Panc1 (cell line): ENCODE measurements at regions not wholly inside any gene's neighbourhood (a gene's known extent, or its start where the extent isn't known, plus 50 kb on each side); places are given as distances from the start of the nearest gene placed in this dataset.
"Not testable (repeated sequence)": the region's sequence is repeated elsewhere in the genome, so short reads cannot be mapped to it uniquely, and the experiment has no call there.

Experiments
- ATAC-seq: fragments of 200-7000 bp; cut with Tn5 transposase; 2 replicates; pipeline ENCODE4 v1.9.1; 2020; ENCODE audit warnings: mild to moderate bottlenecking, moderate library complexity
- BruUV-seq: library from RNA; stranded (reverse); fragments of 400-500 nt; replicated peaks from 2 replicates; lab custom pipeline; 2021; lab: Mats Ljungman, UMichigan
- CTCF ChIA-PET: fragments of 300-600 bp; sonication (Branson Sonifier 250); formaldehyde crosslinking; loops from one replicate; lab custom pipeline; 2022; ENCODE audit warnings: antibody characterized with exemption; lab: Charles Lee
- POLR2A ChIA-PET: fragments of 300-600 bp; sonication (Branson Sonifier 250); formaldehyde crosslinking; loops from one replicate; lab custom pipeline; 2022; ENCODE audit warnings: antibody characterized with exemption; lab: Charles Lee
- DNase-seq: peaks from one replicate; pipeline ENCODE4 v3.0.0-alpha.2; 2010; ENCODE audit warnings: low read depth, low spot score
- H3K27ac ChIP-seq: 2 replicates; pipeline ENCODE4 v1.5.1; 2011; ENCODE audit warnings: mild to moderate bottlenecking, low read length, inconsistent platforms
- H3K27me3 ChIP-seq: fragments of 200-500 bp; sonication (Bioruptor generic); 2 replicates; pipeline ENCODE4 v1.6.0; 2014; ENCODE audit warnings: low read length, inconsistent platforms; ENCODE audit not compliant: control insufficient read depth, insufficient read depth
- H3K36me3 ChIP-seq: fragments of 200-500 bp; sonication (Bioruptor generic); 2 replicates; pipeline ENCODE4 v1.5.1; 2014; ENCODE audit warnings: inconsistent platforms, mild to moderate bottlenecking, low read length, moderate library complexity; ENCODE audit not compliant: control insufficient read depth, insufficient read depth
- H3K4me1 ChIP-seq: 2 replicates; pipeline ENCODE4 v1.5.1; 2011; ENCODE audit warnings: inconsistent platforms, mild to moderate bottlenecking, low read length, moderate library complexity; ENCODE audit not compliant: control insufficient read depth, insufficient read depth
- H3K4me3 ChIP-seq, 2 experiments: 2 replicates each; pipeline ENCODE4 v1.5.1; 2011 to 2012; ENCODE audit warnings: low read depth in 2 of 2, low read length in 2 of 2, mild to moderate bottlenecking in 2 of 2, inconsistent platforms in 1 of 2, moderate library complexity in 1 of 2
- H3K9me3 ChIP-seq: fragments of 200-500 bp; sonication (Bioruptor generic); 2 replicates; pipeline ENCODE4 v1.5.1; 2014; ENCODE audit warnings: low read depth, mild to moderate bottlenecking, inconsistent platforms, low read length, moderate library complexity; ENCODE audit not compliant: control insufficient read depth, insufficient read depth
- CTCF ChIP-seq: fragments of 450-650 bp; IDR thresholded peaks from 2 replicates; pipeline ENCODE4 v1.5.1; 2017; ENCODE audit warnings: mild to moderate bottlenecking
- SIN3A ChIP-seq: IDR thresholded peaks from 2 replicates; pipeline ENCODE4 v1.6.1; 2012; ENCODE audit warnings: low read depth, mild to moderate bottlenecking, low read length, moderate library complexity, borderline replicate concordance; ENCODE audit not compliant: insufficient read depth
- TCF7L2 ChIP-seq: IDR thresholded peaks from 2 replicates; pipeline ENCODE4 v1.6.1; 2011; ENCODE audit warnings: mild to moderate bottlenecking, low read depth, low read length, inconsistent platforms
- in situ Hi-C: cut with HindIII; loops from 2 replicates; pipeline ENCODE4 v1.10.0; 2016; ENCODE audit warnings: low sequenced_read_pairs, low pct_unique_long_range_greater_than_20kb
- intact Hi-C: fragments of 100-400 bp; cut with micrococcal nuclease; formaldehyde crosslinking; loops from one replicate; pipeline ENCODE4 v1.10.0; 2022; ENCODE audit not compliant: unreplicated experiment

- DNase-seq, result no peak
- BruUV-seq, result no TSS peak
- no peak overlapping the region for H3K27ac ChIP-seq
- ChIA-PET CTCF (no interaction called here), POLR2A (no interaction called here)
- intact Hi-C loops (no loop called here), in situ Hi-C loops (no loop called here)
- H3K4me1 ChIP-seq, result no peaks in the 10 kb centered on the region
- no peaks in the 10 kb centered on the region for H3K9me3 ChIP-seq
- no peak overlapping the region for H3K4me3 ChIP-seq
- H3K27me3 ChIP-seq, result no peaks in the 10 kb centered on the region
- ATAC-seq, result no peak
- H3K36me3 ChIP-seq, result no peaks in the 10 kb centered on the region
- TF ChIP-seq CTCF (no peak), SIN3A (no peak), TCF7L2 (no peak)
Observed at GRCh38 chrX:66698273-66699204, 59.7 kb upstream of the EDA2R start.

GRCh38 chrX:66692512-66692911 lies 53.6 kb upstream of the EDA2R start:
- in situ Hi-C loops, H3K4me1 ChIP-seq, POLR2A ChIA-PET, ATAC-seq, H3K4me3 ChIP-seq, BruUV-seq, H3K27ac ChIP-seq, H3K27me3 ChIP-seq, intact Hi-C loops, H3K36me3 ChIP-seq, CTCF ChIA-PET, H3K9me3 ChIP-seq, DNase-seq: not testable (repeated sequence)
